ENCODE measurements at regions not wholly inside any gene's neighbourhood (a gene's known extent, or its start where the extent isn't known, plus 50 kb on each side); places are given as distances from the start of the nearest gene placed in this dataset.

DNA sequence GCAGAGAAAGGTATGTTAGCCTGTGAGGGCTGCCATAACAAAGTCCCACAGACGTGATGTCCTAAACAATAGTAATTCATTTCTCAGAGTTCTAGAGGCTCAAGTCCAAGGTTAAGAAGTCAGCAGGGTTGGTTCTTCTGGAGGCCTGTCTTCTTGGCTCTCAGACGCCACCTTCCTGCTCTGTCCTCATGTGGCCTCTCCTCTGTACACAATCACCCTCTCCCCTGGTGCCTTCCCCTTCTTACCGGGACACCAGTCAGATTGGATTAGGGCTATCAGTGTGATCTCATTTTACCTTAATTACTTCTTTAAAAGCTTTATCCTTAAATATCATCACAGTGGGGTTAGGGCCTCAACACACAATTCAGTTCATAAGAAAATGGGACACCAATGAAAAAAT, 860.5 kb downstream of the RNF144A start (continued):
- no peak for TF ChIP-seq MED1 (CRISPR knock-in tag; IDR thresholded peaks at IDR 0.05; ENCODE audit: borderline replicate concordance)
- no peak for TF ChIP-seq POLR2H (tag; IDR thresholded peaks at IDR 0.05; ENCODE audit: low read depth)
- TF ChIP-seq RAD21 (CRISPR knock-in tag; conservative IDR thresholded peaks at IDR 0.05 in 1 of 2, IDR thresholded peaks at IDR 0.05 in 1 of 2), result no peak

DNA sequence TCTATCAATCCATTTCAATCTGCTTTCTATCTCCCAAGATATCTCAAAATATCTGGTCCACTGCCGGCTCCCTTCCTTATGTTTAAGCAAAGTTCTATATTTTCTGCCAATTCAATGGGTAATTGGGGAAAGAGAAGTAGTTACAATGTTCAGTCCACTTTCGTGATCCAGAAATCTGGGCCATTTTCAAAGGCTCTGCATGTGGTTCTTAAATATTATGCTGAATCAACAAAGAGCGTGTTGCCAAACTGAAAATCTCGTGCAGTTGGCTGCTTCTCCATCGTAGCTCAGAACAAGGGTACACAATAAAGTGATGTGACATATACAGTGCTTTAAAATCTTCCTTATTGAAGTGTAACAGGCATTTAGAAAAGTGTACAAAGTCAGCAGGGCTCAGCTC, 863.1 kb downstream of the RNF144A start:
- CTCF ChIA-PET (ENCODE audit: low intra/inter-chr PET ratio), result no interaction called here
- BruUV-seq (replicated peaks), result no TSS peak
- TF ChIP-seq MYNN (IDR thresholded peaks at IDR 0.05), result no peak
- TF ChIP-seq MYNN (CRISPR knock-in tag; IDR thresholded peaks at IDR 0.05), result no peak
- no peak for TF ChIP-seq BCL6 (CRISPR knock-in tag; IDR thresholded peaks at IDR 0.05)

More for the DNA sequence above, 863.1 kb downstream of the RNF144A start:
- Histone ChIP-seq H4K20me1 (replicated peaks; ENCODE audit: control insufficient read depth, insufficient read depth, low read length) (no peaks in the 10 kb centered on the region), H3K27ac (ENCODE audit: extremely low read depth, low read depth, low read length) (no peak overlapping the region), H3K9me1 (ENCODE audit: control insufficient read depth, insufficient read depth, low read length) (no peaks in the 10 kb centered on the region), H3K79me2 (ENCODE audit: control insufficient read depth, insufficient read depth, low read length) (no peaks in the 10 kb centered on the region), H3K4me2 (ENCODE audit: insufficient read depth, low read length) (no peak overlapping the region), H3K9me3 (replicated peaks; ENCODE audit: control insufficient read depth, insufficient read depth, low read depth, low read length) (no peaks in the 10 kb centered on the region), H3K9ac (ENCODE audit: insufficient read depth in 1 of 2, low read depth in 2 of 2, low read length in 2 of 2) (no peak overlapping the region), H3K4me3 (no peak overlapping the region), H3K36me3 (ENCODE audit: control insufficient read depth, insufficient read depth, low read length) (no peaks in the 10 kb centered on the region), H3K4me1 (replicated peaks in 1 of 2; ENCODE audit: control insufficient read depth in 2 of 2, insufficient read depth in 2 of 2, low read length in 2 of 2) (no peaks in the 10 kb centered on the region), H3K27me3 (ENCODE audit: control insufficient read depth in 2 of 2, insufficient read depth in 2 of 2, low read length in 2 of 2) (no peaks in the 10 kb centered on the region), H2AFZ (ENCODE audit: low read depth, low read length) (no peak overlapping the region)
- DNase-seq (ENCODE audit: extremely low read depth in 1 of 4, low spot score in 3 of 4) (no peak), FAIRE-seq (no peak), ATAC-seq (no peak)
- in situ Hi-C loops (cut with MboI) (no loop called here), intact Hi-C loops (cut with micrococcal nuclease) (no loop called here)
- 0% methylated on average over 5 of the region's 5 CpGs for whole genome bisulfite sequencing (ENCODE audit: insufficient coverage, low coverage, missing lambda C conversion rate)
- POLR2A ChIA-PET, result interaction anchor here (0.5 kb wide), 1 partner anchor 10 kb away, joined by 3 read pairs; no protein-coding TSS in a partner anchor

Measured in K562 (cell line).